Activated CD4-positive, CD25-positive, alpha-beta regulatory T cell (primary cell): ENCODE measurements at regions not wholly inside any gene's neighbourhood (a gene's known extent, or its start where the extent isn't known, plus 50 kb on each side); places are given as distances from the start of the nearest gene placed in this dataset.

Experiments used
- DNase-seq, 4 experiments: peaks; one replicate each; lab custom pipeline; 2025; lab: John Stamatoyannopoulos, UW

DNA sequence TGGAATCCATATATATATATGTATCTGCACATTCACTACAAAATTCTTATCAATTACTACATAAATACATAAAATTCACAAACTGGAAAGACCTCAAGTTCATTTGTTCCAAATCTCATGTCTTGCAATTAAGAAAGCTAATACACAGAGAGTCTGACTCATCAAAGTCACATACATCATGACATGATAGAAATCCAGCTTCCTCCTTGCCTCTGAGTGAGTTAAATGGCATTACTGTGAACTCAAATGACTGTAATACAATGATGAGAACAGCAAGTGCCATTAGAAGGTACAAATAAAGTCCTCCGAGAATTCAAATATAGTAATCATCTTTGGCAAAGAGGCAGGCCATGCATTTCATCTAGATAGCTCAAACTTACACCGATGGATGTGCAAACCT lies 55.1 kb upstream of the AGTR1 start:
- DNase-seq, result no peak

DNA sequence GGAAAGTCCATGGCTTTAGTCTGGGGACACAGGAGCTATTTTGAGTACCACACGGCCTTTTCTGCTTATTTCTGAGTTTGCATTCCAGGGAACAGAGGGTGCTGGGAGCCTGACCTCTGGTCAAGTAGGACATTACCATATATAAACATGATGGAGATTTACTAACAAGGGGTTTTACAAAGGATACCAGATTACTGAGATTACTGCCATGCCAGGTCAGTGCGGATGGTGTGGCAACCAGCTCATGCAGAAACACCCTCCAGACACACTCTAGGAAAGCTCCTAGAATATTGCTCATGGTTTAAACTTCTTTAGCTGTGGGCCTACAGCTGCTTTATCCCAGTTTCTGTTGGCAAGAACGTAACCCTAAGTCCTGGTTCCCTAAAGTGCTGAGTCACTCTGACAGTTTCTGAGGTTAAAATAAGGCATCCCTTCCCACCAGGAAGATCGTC lies 54.3 kb upstream of the AGTR1 start:
- DNase-seq, result no peak

DNA sequence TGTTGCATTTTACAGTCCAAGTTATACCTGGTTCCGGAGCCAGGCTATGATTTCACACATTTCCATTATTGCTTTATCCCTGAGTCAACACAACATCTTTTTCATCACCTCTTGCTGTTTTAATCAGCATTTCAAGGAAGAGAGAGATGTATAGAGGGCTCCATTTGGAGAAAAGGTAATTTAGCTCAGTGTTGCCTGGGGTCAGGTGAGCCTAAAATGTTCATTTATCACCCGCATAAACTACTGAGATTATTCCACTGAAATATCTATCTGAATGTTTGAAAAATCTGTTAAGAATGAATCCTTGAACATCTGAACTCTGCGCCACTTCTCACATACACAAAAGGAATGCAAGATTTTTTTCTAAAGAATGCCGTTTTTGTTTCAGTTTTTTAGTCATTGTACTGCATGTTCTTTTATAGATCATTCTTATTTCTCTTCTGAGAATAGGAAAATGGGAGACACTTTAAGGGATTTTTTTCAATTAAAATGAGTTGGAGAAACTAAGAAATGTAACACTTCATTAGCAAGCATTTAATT lies 51.5 kb upstream of the AGTR1 start:
- DNase-seq, result no peak
